Mesendoderm (in vitro differentiated cells): ENCODE measurements at regions not wholly inside any gene's neighbourhood (a gene's known extent, or its start where the extent isn't known, plus 50 kb on each side); places are given as distances from the start of the nearest gene placed in this dataset.
A peak's percentile ranks its signal among the peaks of the same experiment; 100 is the strongest.
"Not testable (repeated sequence)": the region's sequence is repeated elsewhere in the genome, so short reads cannot be mapped to it uniquely, and the experiment has no call there.

ENCODE experiments used
- DNase-seq: peaks from one replicate; pipeline ENCODE4 v3.0.0; 2013
- H2AK5ac ChIP-seq: 2 replicates; pipeline ENCODE4 v1.6.1; 2013; ENCODE audit warnings: low read length, inconsistent platforms
- H2BK120ac ChIP-seq: 2 replicates; pipeline ENCODE4 v1.6.1; 2013; ENCODE audit warnings: low read depth, mild to moderate bottlenecking, low read length, moderate library complexity, mixed read lengths
- H2BK15ac ChIP-seq: replicated peaks from 2 replicates; pipeline ENCODE4 v1.6.1; 2013; ENCODE audit warnings: low read depth, mild to moderate bottlenecking, moderate library complexity
- H2BK5ac ChIP-seq: 2 replicates; pipeline ENCODE4 v1.6.1; 2013; ENCODE audit warnings: low read length, inconsistent platforms
- H3K18ac ChIP-seq: 2 replicates; pipeline ENCODE4 v1.6.1; 2013; ENCODE audit warnings: mild to moderate bottlenecking, low read length, mixed read lengths
- H3K23ac ChIP-seq: one replicate; pipeline ENCODE4 v1.6.1; 2013; ENCODE audit warnings: low read length
- H3K27ac ChIP-seq: 2 replicates; pipeline ENCODE4 v1.5.1; 2013; ENCODE audit warnings: low read depth, mild to moderate bottlenecking, inconsistent platforms, low read length, moderate library complexity
- H3K27me3 ChIP-seq: 2 replicates; pipeline ENCODE4 v1.6.1; 2013; ENCODE audit warnings: low read length, control low read depth, mild to moderate bottlenecking, inconsistent platforms; ENCODE audit not compliant: insufficient read depth, poor library complexity
- H3K36me3 ChIP-seq: 2 replicates; pipeline ENCODE4 v1.6.1; 2013; ENCODE audit warnings: low read length, inconsistent platforms; ENCODE audit not compliant: control insufficient read depth, insufficient read depth
- H3K4ac ChIP-seq: one replicate; pipeline ENCODE4 v1.6.1; 2013; ENCODE audit warnings: low read depth, mild to moderate bottlenecking, low read length, moderate library complexity
- H3K4me1 ChIP-seq: 2 replicates; pipeline ENCODE4 v1.6.1; 2013; ENCODE audit warnings: low read depth, low read length, inconsistent platforms; ENCODE audit not compliant: control insufficient read depth
- H3K4me2 ChIP-seq: 2 replicates; pipeline ENCODE4 v1.6.1; 2013; ENCODE audit warnings: low read length
- H3K4me3 ChIP-seq: 2 replicates; pipeline ENCODE4 v1.5.1; 2013; ENCODE audit warnings: mild to moderate bottlenecking, low read length
- H3K56ac ChIP-seq: one replicate; pipeline ENCODE4 v1.6.1; 2013; ENCODE audit warnings: low read length
- H3K79me1 ChIP-seq: 2 replicates; pipeline ENCODE4 v1.6.1; 2013; ENCODE audit warnings: low read length, inconsistent platforms
- H3K79me2 ChIP-seq: 2 replicates; pipeline ENCODE4 v1.6.1; 2013; ENCODE audit warnings: mild to moderate bottlenecking, low read length; ENCODE audit not compliant: control insufficient read depth, insufficient read depth
- H3K9ac ChIP-seq: 2 replicates; pipeline ENCODE4 v1.6.1; 2013; ENCODE audit warnings: low read length, inconsistent platforms
- H4K5ac ChIP-seq: one replicate; pipeline ENCODE4 v1.6.1; 2013; ENCODE audit warnings: low read length
- H4K8ac ChIP-seq: one replicate; pipeline ENCODE4 v1.6.1; 2013; ENCODE audit warnings: low read depth, mild to moderate bottlenecking, control low read depth, low read length, moderate library complexity
- WGBS: extraction: QIAGEN DNeasy Blood & Tissue Kit; methylation state at CpG from one replicate; pipeline ENCODE4 v1.1.7; 2013; ENCODE audit warnings: low lambda C conversion rate, missing lambda C conversion rate; ENCODE audit not compliant: insufficient coverage; ENCODE audit errors: extremely low coverage; 5-methylcytosine and 5-hydroxymethylcytosine counted together

DNA sequence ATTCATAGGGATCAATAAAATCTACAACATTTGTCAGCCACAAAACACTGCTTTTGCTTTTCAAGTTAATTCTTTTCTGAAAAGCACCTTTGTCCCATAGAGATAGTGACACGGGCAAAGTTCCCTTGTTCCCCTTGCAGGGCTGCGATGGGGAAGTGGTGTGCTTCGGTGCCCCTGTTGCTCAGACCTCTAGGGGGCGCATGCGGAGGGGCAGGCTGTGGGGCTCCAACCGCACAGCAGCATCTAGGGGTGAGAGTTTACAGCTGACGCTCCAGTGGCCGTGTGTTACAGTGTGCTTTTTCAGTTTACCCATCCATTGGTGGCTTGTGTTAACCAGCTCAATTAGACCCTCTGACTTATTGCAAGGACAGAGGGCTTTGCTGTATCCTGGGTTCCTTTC lies 1432.2 kb upstream of the ACVR2A start:
- peak; percentile 55 for DNase-seq
- H3K4me3 ChIP-seq: no peak overlapping the region

GRCh38 chr2:146405402-146406309 lies 1439.2 kb upstream of the ACVR2A start:
- DNase-seq: not testable (repeated sequence)
- no CpG with 5 or more reads among the region's 30 CpGs for WGBS

More for the DNA sequence above, 1432.2 kb upstream of the ACVR2A start:
- no CpG with 5 or more reads among the region's 8 CpGs for WGBS
- Histone ChIP-seq H3K79me2 (no peaks in the 10 kb centered on the region), H3K4ac (no peak overlapping the region), H2AK5ac (no peak overlapping the region), H3K27me3 (no peaks in the 10 kb centered on the region), H3K4me2 (no peak overlapping the region), H3K79me1 (no peaks in the 10 kb centered on the region), H3K56ac (no peak overlapping the region), H3K9ac (no peak overlapping the region), H3K18ac (no peak overlapping the region), H3K4me1 (no peaks in the 10 kb centered on the region), H3K27ac (no peak overlapping the region), H2BK5ac (no peak overlapping the region), H3K36me3 (no peaks in the 10 kb centered on the region), H3K23ac (no peak overlapping the region), H4K5ac (no peak overlapping the region), H2BK15ac (no peak overlapping the region), H4K8ac (no peak overlapping the region), H2BK120ac (no peak overlapping the region)

GRCh38 chr2:146403546-146404160 lies 1441.2 kb upstream of the ACVR2A start:
- not testable (repeated sequence) for H3K4me2 ChIP-seq, H2BK15ac ChIP-seq, H3K36me3 ChIP-seq, DNase-seq, H3K79me2 ChIP-seq, H2AK5ac ChIP-seq, H3K9ac ChIP-seq, H3K27me3 ChIP-seq, H3K18ac ChIP-seq, H2BK120ac ChIP-seq, H3K4me1 ChIP-seq, H3K27ac ChIP-seq, H2BK5ac ChIP-seq, H4K8ac ChIP-seq, H3K56ac ChIP-seq, H3K23ac ChIP-seq, H4K5ac ChIP-seq, H3K4me3 ChIP-seq, H3K79me1 ChIP-seq, H3K4ac ChIP-seq
- no CpG with 5 or more reads among the region's 28 CpGs for WGBS

More at GRCh38 chr2:146405402-146406309, 1439.2 kb upstream of the ACVR2A start:
- not testable (repeated sequence) for H2AK5ac ChIP-seq, H2BK15ac ChIP-seq, H3K18ac ChIP-seq, H3K23ac ChIP-seq, H3K4me2 ChIP-seq, H3K79me1 ChIP-seq, H4K8ac ChIP-seq, H3K4me1 ChIP-seq, H3K56ac ChIP-seq, H2BK120ac ChIP-seq, H3K9ac ChIP-seq, H3K79me2 ChIP-seq, H4K5ac ChIP-seq, H3K4me3 ChIP-seq, H2BK5ac ChIP-seq, H3K27ac ChIP-seq, H3K36me3 ChIP-seq, H3K4ac ChIP-seq, H3K27me3 ChIP-seq

- H3K4me2 ChIP-seq: no peak overlapping the region
- no CpG with 5 or more reads among the region's 8 CpGs for WGBS
- H2AK5ac ChIP-seq: no peak overlapping the region
- H4K8ac ChIP-seq: no peak overlapping the region
- H3K18ac ChIP-seq: no peak overlapping the region
- no peak overlapping the region for H3K23ac ChIP-seq
- H3K56ac ChIP-seq: no peak overlapping the region
- H3K4me3 ChIP-seq: no peak overlapping the region
- H3K27me3 ChIP-seq: no peaks in the 10 kb centered on the region
- H3K27ac ChIP-seq: no peak overlapping the region
- no peak overlapping the region for H2BK5ac ChIP-seq
- H3K79me2 ChIP-seq: no peaks in the 10 kb centered on the region
- no peaks in the 10 kb centered on the region for H3K79me1 ChIP-seq
- H3K9ac ChIP-seq: no peak overlapping the region
- no peaks in the 10 kb centered on the region for H3K4me1 ChIP-seq
- H2BK120ac ChIP-seq: no peak overlapping the region
- no peaks in the 10 kb centered on the region for H3K36me3 ChIP-seq
- H4K5ac ChIP-seq: no peak overlapping the region
- H3K4ac ChIP-seq: no peak overlapping the region
- no peak overlapping the region for H2BK15ac ChIP-seq
- DNase-seq: no peak
Observed at GRCh38 chr2:146392631-146393030, 1452.2 kb upstream of the ACVR2A start.

DNA sequence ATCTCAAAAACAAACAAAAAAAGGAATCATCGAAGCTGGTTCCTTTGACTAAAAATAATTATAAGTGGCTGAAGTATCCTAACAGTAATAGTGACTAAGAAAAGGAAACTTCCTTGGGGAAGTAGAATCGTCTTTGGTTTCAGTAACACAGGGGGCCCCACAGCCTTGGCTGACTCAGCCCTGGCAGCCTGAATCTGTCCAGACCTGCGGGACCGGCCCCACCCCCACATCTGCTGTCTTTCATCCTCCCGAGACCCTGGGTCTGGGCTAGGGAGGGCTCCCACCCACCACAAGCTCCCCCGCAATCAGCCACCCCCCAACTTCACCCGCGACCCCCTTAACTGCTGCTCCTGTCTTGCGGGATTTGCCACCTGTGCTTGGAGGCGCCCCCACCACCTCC lies 1452.6 kb upstream of the ACVR2A start:
- Histone ChIP-seq H2BK5ac (no peak overlapping the region), H2BK120ac (no peak overlapping the region), H3K56ac (no peak overlapping the region), H3K4me2 (no peak overlapping the region), H3K18ac (no peak overlapping the region), H4K8ac (no peak overlapping the region), H2BK15ac (no peak overlapping the region), H3K9ac (no peak overlapping the region), H3K4me1 (no peaks in the 10 kb centered on the region), H3K79me1 (no peaks in the 10 kb centered on the region), H3K4ac (no peak overlapping the region), H3K27ac (no peak overlapping the region), H4K5ac (no peak overlapping the region), H2AK5ac (no peak overlapping the region), H3K36me3 (no peaks in the 10 kb centered on the region), H3K23ac (no peak overlapping the region), H3K4me3 (no peak overlapping the region), H3K27me3 (no peaks in the 10 kb centered on the region), H3K79me2 (no peaks in the 10 kb centered on the region)
- no CpG with 5 or more reads among the region's 10 CpGs for WGBS
- no peak for DNase-seq
